HCT116 (cell line): ENCODE measurements at regions not wholly inside any gene's neighbourhood (a gene's known extent, or its start where the extent isn't known, plus 50 kb on each side); places are given as distances from the start of the nearest gene placed in this dataset.

ENCODE experiments used
- CBX3 ChIP-seq: IDR thresholded peaks from 2 replicates; pipeline ENCODE4 v1.6.1; 2012; ENCODE audit warnings: low read depth
- CTCF ChIP-seq, 3 experiments: fragments of 200-600 bp in 1 of 3; sonication (generic) in 1 of 3; IDR thresholded peaks in 2 of 3; conservative IDR thresholded peaks in 1 of 3; 2 replicates each; pipeline ENCODE4 v1.5.1; 2012 to 2017; ENCODE audit warnings: low read depth in 2 of 3, low read length in 2 of 3, antibody characterized with exemption in 1 of 3, borderline replicate concordance in 1 of 3, control low read depth in 1 of 3, mild to moderate bottlenecking in 1 of 3, mixed read lengths in 1 of 3, mixed run types in 1 of 3, moderate library complexity in 1 of 3; ENCODE audit not compliant: insufficient read depth in 1 of 3
- POLR2A ChIP-seq: IDR thresholded peaks from 2 replicates; pipeline ENCODE4 v1.7.0; 2011; ENCODE audit warnings: borderline replicate concordance; ENCODE audit not compliant: insufficient read depth, insufficient read length; ENCODE audit errors: extremely low read depth
- POLR2AphosphoS5 ChIP-seq: IDR thresholded peaks from 2 replicates; pipeline ENCODE4 v1.6.1; 2011; ENCODE audit warnings: mild to moderate bottlenecking, low read depth, low read length, moderate library complexity
- REST ChIP-seq: IDR thresholded peaks from 2 replicates; pipeline ENCODE4 v1.6.1; 2012; ENCODE audit warnings: low read depth
- TCF7L2 ChIP-seq: IDR thresholded peaks from 2 replicates; pipeline ENCODE4 v1.7.0; 2011; ENCODE audit warnings: borderline replicate concordance, inconsistent platforms; ENCODE audit not compliant: insufficient read depth, insufficient read length; ENCODE audit errors: extremely low read depth

GRCh38 chr9:118366228-118366627, 662.0 kb downstream of the TLR4 start:
- TF ChIP-seq POLR2A (no peak), CTCF (IDR thresholded peaks at IDR 0.05 in 2 of 3, conservative IDR thresholded peaks at IDR 0.05 in 1 of 3; ENCODE audit: borderline replicate concordance in 1 of 3, insufficient read depth in 1 of 3, low read depth in 2 of 3, low read length in 2 of 3) (no peak), POLR2AphosphoS5 (no peak), REST (no peak), TCF7L2 (no peak), CBX3 (no peak)
